ENCODE measurements at regions not wholly inside any gene's neighbourhood (a gene's known extent, or its start where the extent isn't known, plus 50 kb on each side); places are given as distances from the start of the nearest gene placed in this dataset.

DNA sequence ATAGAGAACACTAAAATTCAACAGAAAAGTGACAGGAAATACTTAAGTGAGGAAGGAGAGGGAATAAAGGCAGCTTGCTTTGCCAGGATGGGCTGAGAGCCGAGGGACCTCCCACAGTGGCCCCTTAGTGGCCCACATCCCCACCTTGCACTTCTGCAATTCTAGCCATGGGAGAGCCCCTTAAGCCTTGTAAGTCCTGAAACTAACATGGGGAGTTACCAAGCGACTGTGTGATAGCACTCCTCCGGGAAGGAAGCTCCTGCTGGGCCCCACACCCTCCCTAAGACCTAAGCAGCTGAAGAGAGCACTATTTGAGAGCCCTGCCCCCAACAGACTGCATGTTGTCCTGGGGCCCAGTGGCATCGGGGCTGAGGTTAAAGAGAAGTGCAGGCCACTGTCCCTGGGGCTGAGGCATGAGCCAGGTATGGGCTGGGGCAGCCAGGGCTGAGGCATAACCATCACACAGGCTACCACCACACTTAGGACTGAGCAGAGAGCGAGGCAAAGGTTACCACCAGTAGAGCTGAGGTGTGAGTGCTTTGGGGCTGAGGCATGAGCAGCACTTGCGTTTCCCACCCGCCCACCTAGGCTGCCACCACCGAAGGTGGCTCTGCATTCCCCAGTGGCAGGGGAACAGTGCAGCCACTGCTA lies 301.8 kb upstream of the TRPC7 start:
- Mint-ChIP-seq H3K4me3 (no peak overlapping the region), H3K4me1 (ENCODE audit: low read depth) (no peaks in the 10 kb centered on the region), H3K27ac (no peak overlapping the region), H3K9me3 (no peaks in the 10 kb centered on the region), H3K27me3 (no peaks in the 10 kb centered on the region), H3K36me3 (no peaks in the 10 kb centered on the region)
- POLR2A ChIA-PET = no interaction called here
- CTCF ChIA-PET = no interaction called here
- intact Hi-C loops (cut with micrococcal nuclease) = no loop called here
- no peak for DNase-seq

DNA sequence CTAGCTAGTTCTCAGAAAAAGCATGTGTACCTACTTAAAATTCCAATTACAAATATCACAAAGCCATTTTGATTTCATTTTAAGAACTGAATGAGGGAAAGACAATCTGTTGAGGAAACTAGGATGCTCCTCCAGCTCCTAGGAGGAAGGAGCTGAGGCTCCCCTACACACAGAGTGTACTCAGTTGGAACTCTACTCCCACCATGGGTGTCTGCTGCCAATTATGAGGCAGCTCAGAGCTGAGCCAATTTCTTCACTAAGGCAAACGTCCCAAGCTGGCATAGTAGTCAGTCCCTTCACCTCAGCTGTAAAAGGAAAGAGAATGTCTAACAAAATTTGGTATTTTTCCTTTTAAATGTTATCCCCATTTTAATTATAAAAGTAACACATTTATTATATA lies 300.0 kb upstream of the TRPC7 start:
- ChIA-PET CTCF (no interaction called here), POLR2A (no interaction called here)
- Mint-ChIP-seq H3K4me3 (no peak overlapping the region), H3K27me3 (no peaks in the 10 kb centered on the region), H3K27ac (no peak overlapping the region), H3K9me3 (peaks cover 2% of the 10 kb centered on the region), H3K4me1 (ENCODE audit: low read depth) (no peaks in the 10 kb centered on the region), H3K36me3 (no peaks in the 10 kb centered on the region)
- no peak for DNase-seq
- intact Hi-C loops (cut with micrococcal nuclease) = no loop called here

- Mint-ChIP-seq H3K4me1 (ENCODE audit: low read depth) (no peaks in the 10 kb centered on the region), H3K9me3 (peaks cover 2% of the 10 kb centered on the region), H3K36me3 (no peaks in the 10 kb centered on the region), H3K27ac (no peak overlapping the region), H3K27me3 (no peaks in the 10 kb centered on the region), H3K4me3 (no peak overlapping the region)
- no peak for DNase-seq
- intact Hi-C loops (cut with micrococcal nuclease) = no loop called here
- ChIA-PET CTCF (no interaction called here), POLR2A (no interaction called here)
Measured at GRCh38 chr5:136661026-136661425, 295.7 kb upstream of the TRPC7 start.

DNA sequence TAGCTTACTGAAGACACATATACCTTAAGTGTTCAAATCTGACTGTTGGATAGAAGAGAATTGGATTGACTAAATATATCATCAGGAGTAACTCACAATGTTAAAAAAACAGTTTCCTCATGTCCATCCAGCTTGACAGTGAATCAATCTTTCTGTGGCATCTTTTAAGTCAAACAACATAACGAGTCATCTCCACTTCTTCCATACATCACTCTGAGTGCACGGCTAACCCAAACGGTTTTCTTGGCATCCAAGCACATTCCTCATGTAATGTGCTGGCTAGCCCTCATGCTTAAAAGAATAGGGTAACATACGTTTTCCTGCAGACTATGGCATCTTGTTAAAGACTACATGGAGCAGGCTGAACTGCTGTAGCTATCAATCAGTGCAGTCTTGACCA lies 291.5 kb upstream of the TRPC7 start:
- intact Hi-C loops (cut with micrococcal nuclease) = no loop called here
- no peaks in the 10 kb centered on the region for H3K36me3 Mint-ChIP-seq
- H3K27me3 Mint-ChIP-seq = no peaks in the 10 kb centered on the region
- H3K27ac Mint-ChIP-seq = no peak overlapping the region
- H3K4me3 Mint-ChIP-seq = no peak overlapping the region
- ChIA-PET POLR2A (no interaction called here), CTCF (no interaction called here)
- H3K4me1 Mint-ChIP-seq (ENCODE audit: low read depth) = no peaks in the 10 kb centered on the region
- DNase-seq = no peak
- H3K9me3 Mint-ChIP-seq = peaks cover 2% of the 10 kb centered on the region

GRCh38 chr5:136655468-136655867 lies 290.1 kb upstream of the TRPC7 start:
- DNase-seq = no peak
- H3K9me3 Mint-ChIP-seq = peaks cover 4% of the 10 kb centered on the region
- no peaks in the 10 kb centered on the region for H3K36me3 Mint-ChIP-seq
- H3K27ac Mint-ChIP-seq = no peak overlapping the region
- intact Hi-C loops (cut with micrococcal nuclease) = no loop called here
- CTCF ChIA-PET = no interaction called here
- no peak overlapping the region for H3K4me3 Mint-ChIP-seq
- no peaks in the 10 kb centered on the region for H3K4me1 Mint-ChIP-seq (ENCODE audit: low read depth)
- POLR2A ChIA-PET = no interaction called here
- no peaks in the 10 kb centered on the region for H3K27me3 Mint-ChIP-seq

GRCh38 chr5:136646915-136647314 lies 281.6 kb upstream of the TRPC7 start:
- intact Hi-C loops (cut with micrococcal nuclease) = no loop called here
- Mint-ChIP-seq H3K27me3 (no peaks in the 10 kb centered on the region), H3K9me3 (peaks cover 6% of the 10 kb centered on the region), H3K4me1 (ENCODE audit: low read depth) (no peaks in the 10 kb centered on the region), H3K27ac (no peak overlapping the region), H3K36me3 (no peaks in the 10 kb centered on the region), H3K4me3 (no peak overlapping the region)
- ChIA-PET CTCF (no interaction called here), POLR2A (no interaction called here)
- DNase-seq = no peak

GRCh38 chr5:136642976-136643375 lies 277.6 kb upstream of the TRPC7 start:
- no peaks in the 10 kb centered on the region for H3K27me3 Mint-ChIP-seq
- DNase-seq = no peak
- intact Hi-C loops (cut with micrococcal nuclease) = no loop called here
- H3K27ac Mint-ChIP-seq = no peak overlapping the region
- no peaks in the 10 kb centered on the region for H3K9me3 Mint-ChIP-seq
- ChIA-PET POLR2A (no interaction called here), CTCF (no interaction called here)
- no peak overlapping the region for H3K4me3 Mint-ChIP-seq
- no peaks in the 10 kb centered on the region for H3K4me1 Mint-ChIP-seq (ENCODE audit: low read depth)
- H3K36me3 Mint-ChIP-seq = no peaks in the 10 kb centered on the region

DNA sequence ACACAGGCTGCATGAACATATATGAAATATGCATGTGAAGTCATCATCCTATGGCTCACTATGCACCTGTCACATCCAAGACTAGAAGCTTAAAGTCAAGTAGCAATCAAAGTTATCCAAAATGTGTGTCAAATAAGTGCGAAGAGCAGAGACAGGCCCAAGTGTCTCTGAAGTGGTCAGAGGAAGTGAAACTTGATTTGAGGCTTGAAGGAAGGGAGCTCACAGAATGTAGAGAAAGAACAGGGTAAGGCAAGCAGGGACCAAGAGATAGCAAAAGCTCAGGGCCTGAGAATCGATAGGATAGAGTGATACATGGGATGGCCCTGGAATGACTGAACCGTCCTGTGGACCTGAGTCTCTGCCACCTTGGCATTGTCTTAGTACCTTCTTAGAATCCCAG lies 274.3 kb upstream of the TRPC7 start:
- POLR2A ChIA-PET = no interaction called here
- CTCF ChIA-PET = no interaction called here
- H3K9me3 Mint-ChIP-seq = no peaks in the 10 kb centered on the region
- H3K27ac Mint-ChIP-seq = no peak overlapping the region
- H3K27me3 Mint-ChIP-seq = no peaks in the 10 kb centered on the region
- no peak for DNase-seq
- H3K36me3 Mint-ChIP-seq = no peaks in the 10 kb centered on the region
- H3K4me3 Mint-ChIP-seq = no peak overlapping the region
- intact Hi-C loops (cut with micrococcal nuclease) = no loop called here
- H3K4me1 Mint-ChIP-seq (ENCODE audit: low read depth) = no peaks in the 10 kb centered on the region

GRCh38 chr5:136638084-136638483 lies 272.7 kb upstream of the TRPC7 start:
- CTCF ChIA-PET = no interaction called here
- no peaks in the 10 kb centered on the region for H3K27me3 Mint-ChIP-seq
- no peak overlapping the region for H3K4me3 Mint-ChIP-seq
- H3K4me1 Mint-ChIP-seq (ENCODE audit: low read depth) = no peaks in the 10 kb centered on the region
- no peaks in the 10 kb centered on the region for H3K36me3 Mint-ChIP-seq
- POLR2A ChIA-PET = no interaction called here
- intact Hi-C loops (cut with micrococcal nuclease) = no loop called here
- DNase-seq = no peak
- no peaks in the 10 kb centered on the region for H3K9me3 Mint-ChIP-seq
- H3K27ac Mint-ChIP-seq = no peak overlapping the region

DNA sequence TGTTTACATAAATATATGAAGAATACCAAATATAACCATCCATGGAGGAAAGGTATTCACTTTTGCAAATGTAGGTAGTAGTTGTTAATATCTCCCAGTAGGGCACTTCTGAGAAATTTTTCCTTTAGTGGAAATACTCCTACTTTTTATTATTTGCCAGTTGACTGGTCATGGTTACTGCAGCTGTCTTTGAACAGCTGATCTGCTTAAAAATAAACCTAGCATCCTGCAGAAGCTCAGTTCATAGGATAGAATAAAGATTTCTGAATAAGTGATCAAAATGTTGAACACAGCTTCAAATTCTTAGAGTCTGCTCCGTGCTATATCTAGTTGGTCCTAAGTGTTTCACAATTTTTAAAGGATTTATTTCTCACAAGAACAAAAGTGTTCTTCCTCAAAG lies 270.7 kb upstream of the TRPC7 start:
- Mint-ChIP-seq H3K27ac (no peak overlapping the region), H3K4me1 (ENCODE audit: low read depth) (no peaks in the 10 kb centered on the region), H3K9me3 (no peaks in the 10 kb centered on the region), H3K27me3 (no peaks in the 10 kb centered on the region), H3K36me3 (no peaks in the 10 kb centered on the region), H3K4me3 (no peak overlapping the region)
- POLR2A ChIA-PET = no interaction called here
- CTCF ChIA-PET = no interaction called here
- no peak for DNase-seq
- intact Hi-C loops (cut with micrococcal nuclease) = no loop called here

DNA sequence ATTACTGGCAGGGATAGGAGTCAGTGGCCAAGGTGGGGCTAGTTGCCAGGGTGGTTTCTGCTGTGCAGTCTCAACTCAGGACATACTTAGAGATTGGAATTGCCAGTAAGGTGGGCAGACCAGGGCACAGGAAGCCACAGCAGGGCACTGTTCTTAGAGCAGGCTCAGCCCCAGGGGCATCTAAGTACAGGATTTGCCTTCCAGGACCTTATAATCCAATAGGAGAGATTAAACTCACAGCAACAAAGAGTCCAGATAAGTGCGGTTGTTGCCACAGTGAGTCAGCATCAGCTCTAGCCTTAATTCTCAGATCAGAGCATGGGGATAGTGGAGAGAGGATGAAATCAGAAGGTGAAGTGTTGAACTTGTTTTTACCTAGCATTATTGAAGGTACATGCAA lies 265.8 kb upstream of the TRPC7 start:
- H3K4me3 Mint-ChIP-seq = no peak overlapping the region
- intact Hi-C loops (cut with micrococcal nuclease) = no loop called here
- H3K9me3 Mint-ChIP-seq = no peaks in the 10 kb centered on the region
- no peaks in the 10 kb centered on the region for H3K36me3 Mint-ChIP-seq
- ChIA-PET POLR2A (no interaction called here), CTCF (no interaction called here)
- H3K27ac Mint-ChIP-seq = no peak overlapping the region
- H3K27me3 Mint-ChIP-seq = no peaks in the 10 kb centered on the region
- no peak for DNase-seq
- no peaks in the 10 kb centered on the region for H3K4me1 Mint-ChIP-seq (ENCODE audit: low read depth)

DNA sequence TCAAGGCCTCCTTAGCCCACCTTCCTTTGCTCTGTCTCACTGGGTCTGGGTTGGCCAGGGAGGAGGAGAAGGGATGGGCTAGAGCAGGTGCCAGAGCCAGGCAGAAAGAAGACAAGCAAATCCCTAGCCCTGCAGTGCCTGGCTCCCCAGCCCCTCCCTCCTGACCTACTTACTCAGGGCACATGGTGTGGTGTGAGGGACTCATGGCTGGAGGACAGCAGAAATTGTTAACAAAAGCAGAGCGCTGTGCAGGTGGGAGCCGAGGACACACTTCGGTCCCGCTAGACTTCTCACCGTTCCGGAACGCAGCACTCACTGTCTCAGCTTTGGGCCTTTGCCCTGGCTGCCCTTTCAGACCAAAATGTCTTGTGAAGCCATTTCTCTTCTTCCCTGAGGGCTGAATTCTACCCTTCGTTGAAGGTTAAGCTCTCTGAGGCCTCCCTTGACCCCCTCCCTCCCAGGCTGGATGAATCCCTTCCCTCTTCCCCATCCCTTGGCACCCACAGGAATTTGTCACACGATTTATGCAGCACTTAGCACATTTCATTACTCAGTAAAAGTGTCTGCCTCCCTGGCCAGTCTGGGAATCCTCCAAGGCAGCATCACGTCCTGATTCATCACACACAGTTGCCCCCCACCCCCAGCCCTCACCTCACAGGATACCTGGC lies 263.9 kb upstream of the TRPC7 start:
- intact Hi-C loops (cut with micrococcal nuclease) = no loop called here
- Mint-ChIP-seq H3K4me3 (no peak overlapping the region), H3K27ac (no peak overlapping the region), H3K36me3 (no peaks in the 10 kb centered on the region), H3K4me1 (ENCODE audit: low read depth) (no peaks in the 10 kb centered on the region), H3K27me3 (no peaks in the 10 kb centered on the region), H3K9me3 (no peaks in the 10 kb centered on the region)
- DNase-seq = no peak
- CTCF ChIA-PET = no interaction called here
- POLR2A ChIA-PET = no interaction called here

- Mint-ChIP-seq H3K4me3 (no peak overlapping the region), H3K4me1 (ENCODE audit: low read depth) (no peaks in the 10 kb centered on the region), H3K36me3 (no peaks in the 10 kb centered on the region), H3K27ac (no peak overlapping the region), H3K9me3 (no peaks in the 10 kb centered on the region), H3K27me3 (no peaks in the 10 kb centered on the region)
- ChIA-PET POLR2A (no interaction called here), CTCF (no interaction called here)
- intact Hi-C loops (cut with micrococcal nuclease) = no loop called here
- no peak for DNase-seq
Measured at GRCh38 chr5:136626531-136626930, 261.2 kb upstream of the TRPC7 start.
